NCI-H69 (cell line): ENCODE measurements at regions not wholly inside any gene's neighbourhood (a gene's known extent, or its start where the extent isn't known, plus 50 kb on each side); places are given as distances from the start of the nearest gene placed in this dataset.

Experiments used
- DNase-seq: peaks from one replicate; lab custom pipeline; 2025; lab: John Stamatoyannopoulos, UW

- peak; percentile 72 for DNase-seq
These were observed 504.7 kb downstream of the SOX2 start for GRCh38 chr3:182216311-182216970.

GRCh38 chr3:182220013-182220412 is 508.3 kb downstream of the SOX2 start:
- DNase-seq: peak; percentile 82

- no peak for DNase-seq
These were observed 508.7 kb downstream of the SOX2 start for GRCh38 chr3:182220471-182220870.

GRCh38 chr3:182226995-182227394 is 515.3 kb downstream of the SOX2 start:
- DNase-seq: peak; percentile 56

GRCh38 chr3:182233405-182233804 is 521.7 kb downstream of the SOX2 start:
- peak; percentile 46 for DNase-seq

GRCh38 chr3:182233957-182234356 is 522.2 kb downstream of the SOX2 start:
- no peak for DNase-seq

GRCh38 chr3:182234881-182235280 is 523.2 kb downstream of the SOX2 start:
- DNase-seq: no peak

GRCh38 chr3:182235504-182235903 is 523.8 kb downstream of the SOX2 start:
- no peak for DNase-seq

GRCh38 chr3:182238126-182238525 is 526.4 kb downstream of the SOX2 start:
- no peak for DNase-seq

- no peak for DNase-seq
These were observed 527.6 kb downstream of the SOX2 start for GRCh38 chr3:182239316-182239715.

GRCh38 chr3:182240474-182240873 is 528.7 kb downstream of the SOX2 start:
- no peak for DNase-seq

GRCh38 chr3:182241196-182241765 is 529.6 kb downstream of the SOX2 start:
- no peak for DNase-seq

- DNase-seq: peak; percentile 46
These were observed 530.2 kb downstream of the SOX2 start for GRCh38 chr3:182241766-182242488.

- no peak for DNase-seq
These were observed 530.8 kb downstream of the SOX2 start for GRCh38 chr3:182242489-182242942.

- DNase-seq: no peak
These were observed 531.9 kb downstream of the SOX2 start for GRCh38 chr3:182243625-182244024.

GRCh38 chr3:182244222-182244971 is 532.7 kb downstream of the SOX2 start:
- no peak for DNase-seq

GRCh38 chr3:182245059-182245458 is 533.3 kb downstream of the SOX2 start:
- no peak for DNase-seq

GRCh38 chr3:182246870-182247269 is 535.1 kb downstream of the SOX2 start:
- DNase-seq: no peak

- peak; percentile 66 for DNase-seq
These were observed 536.7 kb downstream of the SOX2 start for GRCh38 chr3:182248349-182248880.

GRCh38 chr3:182252802-182253201 is 540.5 kb upstream of the ATP11B start:
- no peak for DNase-seq

- no peak for DNase-seq
These were observed 538.1 kb upstream of the ATP11B start for GRCh38 chr3:182255158-182255557.

- no peak for DNase-seq
These were observed 535.9 kb upstream of the ATP11B start for GRCh38 chr3:182257361-182257760.
